ENCODE measurements at regions not wholly inside any gene's neighbourhood (a gene's known extent, or its start where the extent isn't known, plus 50 kb on each side); places are given as distances from the start of the nearest gene placed in this dataset.
A peak's percentile ranks its signal among the peaks of the same experiment; 100 is the strongest.

- H3K27me3 ChIP-seq (ENCODE audit: control insufficient read depth, low read length) = no peaks in the 10 kb centered on the region
- no peak overlapping the region for H3K4me2 ChIP-seq (ENCODE audit: low read length)
- no peaks in the 10 kb centered on the region for H3F3A ChIP-seq (ENCODE audit: control insufficient read depth, insufficient read depth)
- no peak overlapping the region for H3K27ac ChIP-seq (ENCODE audit: low read depth, low read length)
- no peaks in the 10 kb centered on the region for H4K20me1 ChIP-seq (ENCODE audit: control insufficient read depth, insufficient read depth, low read depth, low read length)
- TF ChIP-seq CTCF (IDR thresholded peaks at IDR 0.05; ENCODE audit: low read depth, low read length, poor library complexity, severe bottlenecking) (no peak), EZH2phosphoT487 (IDR thresholded peaks at IDR 0.05; ENCODE audit: borderline replicate concordance, low read length) (no peak)
- H3K4me3 ChIP-seq (ENCODE audit: low read length) = no peak overlapping the region
- H3K9me3 ChIP-seq (ENCODE audit: control insufficient read depth, insufficient read depth, low read length) = no peaks in the 10 kb centered on the region
- no peaks in the 10 kb centered on the region for H3K4me1 ChIP-seq (ENCODE audit: control insufficient read depth, low read length)
- H3K36me3 ChIP-seq (ENCODE audit: control insufficient read depth, low read length) = no peaks in the 10 kb centered on the region
- no peaks in the 10 kb centered on the region for H3K9me2 ChIP-seq (replicated peaks; ENCODE audit: control insufficient read depth, low read length)
- H3K79me2 ChIP-seq (ENCODE audit: control insufficient read depth, low read length) = no peaks in the 10 kb centered on the region
Observed at GRCh38 chr4:81919223-81919622, 447.5 kb upstream of the RASGEF1B start.

- H3K9me2 ChIP-seq (replicated peaks; ENCODE audit: control insufficient read depth, low read length) = no peaks in the 10 kb centered on the region
- H3K4me1 ChIP-seq (ENCODE audit: control insufficient read depth, low read length) = no peaks in the 10 kb centered on the region
- no peaks in the 10 kb centered on the region for H4K20me1 ChIP-seq (ENCODE audit: control insufficient read depth, insufficient read depth, low read depth, low read length)
- H3K4me3 ChIP-seq (ENCODE audit: low read length) = no peak overlapping the region
- no peaks in the 10 kb centered on the region for H3K27me3 ChIP-seq (ENCODE audit: control insufficient read depth, low read length)
- H3K4me2 ChIP-seq (ENCODE audit: low read length) = no peak overlapping the region
- TF ChIP-seq EZH2phosphoT487 (IDR thresholded peaks at IDR 0.05; ENCODE audit: borderline replicate concordance, low read length) = no peak
- TF ChIP-seq CTCF (IDR thresholded peaks at IDR 0.05; ENCODE audit: low read depth, low read length, poor library complexity, severe bottlenecking) = no peak
- H3K36me3 ChIP-seq (ENCODE audit: control insufficient read depth, low read length) = no peaks in the 10 kb centered on the region
- no peaks in the 10 kb centered on the region for H3K79me2 ChIP-seq (ENCODE audit: control insufficient read depth, low read length)
- H3K9me3 ChIP-seq (ENCODE audit: control insufficient read depth, insufficient read depth, low read length) = no peaks in the 10 kb centered on the region
- no peaks in the 10 kb centered on the region for H3F3A ChIP-seq (ENCODE audit: control insufficient read depth, insufficient read depth)
- no peak overlapping the region for H3K27ac ChIP-seq (ENCODE audit: low read depth, low read length)
Observed at GRCh38 chr4:81915430-81915829, 443.7 kb upstream of the RASGEF1B start.

GRCh38 chr4:81914623-81915022, 442.9 kb upstream of the RASGEF1B start:
- no peaks in the 10 kb centered on the region for H3K9me3 ChIP-seq (ENCODE audit: control insufficient read depth, insufficient read depth, low read length)
- no peak overlapping the region for H3K27ac ChIP-seq (ENCODE audit: low read depth, low read length)
- no peaks in the 10 kb centered on the region for H3K9me2 ChIP-seq (replicated peaks; ENCODE audit: control insufficient read depth, low read length)
- TF ChIP-seq CTCF (IDR thresholded peaks at IDR 0.05; ENCODE audit: low read depth, low read length, poor library complexity, severe bottlenecking) = no peak
- TF ChIP-seq EZH2phosphoT487 (IDR thresholded peaks at IDR 0.05; ENCODE audit: borderline replicate concordance, low read length) = no peak
- H3K27me3 ChIP-seq (ENCODE audit: control insufficient read depth, low read length) = no peaks in the 10 kb centered on the region
- H4K20me1 ChIP-seq (ENCODE audit: control insufficient read depth, insufficient read depth, low read depth, low read length) = no peaks in the 10 kb centered on the region
- H3K4me1 ChIP-seq (ENCODE audit: control insufficient read depth, low read length) = no peaks in the 10 kb centered on the region
- no peak overlapping the region for H3K4me3 ChIP-seq (ENCODE audit: low read length)
- H3K4me2 ChIP-seq (ENCODE audit: low read length) = no peak overlapping the region
- no peaks in the 10 kb centered on the region for H3F3A ChIP-seq (ENCODE audit: control insufficient read depth, insufficient read depth)
- no peaks in the 10 kb centered on the region for H3K79me2 ChIP-seq (ENCODE audit: control insufficient read depth, low read length)
- no peaks in the 10 kb centered on the region for H3K36me3 ChIP-seq (ENCODE audit: control insufficient read depth, low read length)

- Histone ChIP-seq H3K27me3 (ENCODE audit: control insufficient read depth, low read length) (no peaks in the 10 kb centered on the region), H3K9me2 (replicated peaks; ENCODE audit: control insufficient read depth, low read length) (no peaks in the 10 kb centered on the region), H3K79me2 (ENCODE audit: control insufficient read depth, low read length) (no peaks in the 10 kb centered on the region), H3K4me1 (ENCODE audit: control insufficient read depth, low read length) (no peaks in the 10 kb centered on the region), H3K9me3 (ENCODE audit: control insufficient read depth, insufficient read depth, low read length) (no peaks in the 10 kb centered on the region), H4K20me1 (ENCODE audit: control insufficient read depth, insufficient read depth, low read depth, low read length) (no peaks in the 10 kb centered on the region), H3K27ac (ENCODE audit: low read depth, low read length) (no peak overlapping the region), H3K4me2 (ENCODE audit: low read length) (no peak overlapping the region), H3K36me3 (ENCODE audit: control insufficient read depth, low read length) (no peaks in the 10 kb centered on the region), H3K4me3 (ENCODE audit: low read length) (no peak overlapping the region), H3F3A (ENCODE audit: control insufficient read depth, insufficient read depth) (no peaks in the 10 kb centered on the region)
- TF ChIP-seq CTCF (IDR thresholded peaks at IDR 0.05; ENCODE audit: low read depth, low read length, poor library complexity, severe bottlenecking) (peak; percentile 90), EZH2phosphoT487 (IDR thresholded peaks at IDR 0.05; ENCODE audit: borderline replicate concordance, low read length) (no peak)
Observed at GRCh38 chr4:81913427-81913879, 441.7 kb upstream of the RASGEF1B start.

All from DOHH2 (cell line).